Kidney epithelial cell (primary cell): ENCODE measurements at regions not wholly inside any gene's neighbourhood (a gene's known extent, or its start where the extent isn't known, plus 50 kb on each side); places are given as distances from the start of the nearest gene placed in this dataset.

Source experiments
- DNase-seq: peaks from one replicate; pipeline ENCODE4 v3.0.0-alpha.2; 2010; ENCODE audit warnings: low read depth
- H3K27me3 ChIP-seq: 2 replicates; pipeline ENCODE4 v1.6.0; 2011; ENCODE audit warnings: low read length; ENCODE audit not compliant: control insufficient read depth, insufficient read depth
- H3K36me3 ChIP-seq: 2 replicates; pipeline ENCODE4 v1.5.1; 2011; ENCODE audit warnings: low read length; ENCODE audit not compliant: control insufficient read depth, insufficient read depth
- H3K4me3 ChIP-seq: 2 replicates; pipeline ENCODE4 v1.5.1; 2011; ENCODE audit warnings: low read depth, mild to moderate bottlenecking, control low read depth, low read length
- CTCF ChIP-seq: IDR thresholded peaks from 2 replicates; pipeline ENCODE4 v1.5.1; 2011; ENCODE audit warnings: mild to moderate bottlenecking, moderate library complexity, low read length, control low read depth, inconsistent platforms; ENCODE audit not compliant: insufficient read depth, poor library complexity, severe bottlenecking

DNA sequence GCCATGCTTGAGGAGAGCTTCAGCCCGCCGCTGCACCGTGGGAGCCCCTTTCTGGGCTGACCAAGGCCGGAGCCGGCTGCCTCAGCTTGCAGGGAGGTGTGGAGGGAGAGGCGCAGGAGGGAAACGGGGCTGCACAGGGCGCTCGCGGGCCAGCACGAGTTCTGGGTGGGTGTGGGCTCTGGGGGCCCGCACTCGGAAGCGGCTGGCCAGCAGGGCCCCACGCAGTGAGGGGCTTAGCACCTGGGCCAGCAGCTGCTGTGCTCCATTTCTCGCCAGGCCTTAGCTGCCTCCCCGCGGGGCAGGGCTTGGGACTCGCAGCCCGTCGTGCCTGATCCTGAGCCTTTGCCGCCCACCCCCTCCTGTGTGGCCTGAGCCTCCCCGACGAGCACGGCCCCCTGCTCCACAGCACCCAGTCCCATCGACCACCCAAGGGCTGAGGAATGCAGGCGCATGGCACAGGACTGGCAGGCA is 1554.0 kb downstream of the KCNT2 start:
- no peak for DNase-seq
- TF ChIP-seq CTCF, result no peak
- no peaks in the 10 kb centered on the region for H3K27me3 ChIP-seq
- no peak overlapping the region for H3K4me3 ChIP-seq
- no peaks in the 10 kb centered on the region for H3K36me3 ChIP-seq

- no peak for TF ChIP-seq CTCF
- H3K4me3 ChIP-seq, result no peak overlapping the region
- H3K36me3 ChIP-seq, result no peaks in the 10 kb centered on the region
- H3K27me3 ChIP-seq, result no peaks in the 10 kb centered on the region
- DNase-seq, result no peak
Observed at GRCh38 chr1:195053478-195053877, 1554.8 kb downstream of the KCNT2 start.

DNA sequence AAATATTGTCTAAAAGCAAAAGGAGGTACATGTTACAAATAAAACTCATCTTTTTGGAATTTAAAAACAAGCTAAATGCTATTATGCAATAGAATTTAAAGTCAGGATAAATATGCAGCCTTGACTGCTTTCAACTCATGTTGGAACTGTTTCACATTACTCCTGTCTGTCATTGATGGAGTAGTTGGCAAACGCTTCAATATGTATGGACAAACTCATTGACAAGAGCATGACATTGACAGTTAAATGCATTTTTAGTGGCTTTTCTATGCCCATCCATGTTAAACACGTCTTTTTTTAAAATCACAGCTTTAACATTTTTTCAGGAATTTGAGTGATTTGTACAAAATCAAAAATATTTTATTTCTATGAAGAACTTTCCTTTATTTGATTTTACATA is 1560.5 kb downstream of the KCNT2 start:
- Histone ChIP-seq H3K36me3 (no peaks in the 10 kb centered on the region), H3K4me3 (no peak overlapping the region), H3K27me3 (no peaks in the 10 kb centered on the region)
- no peak for DNase-seq
- TF ChIP-seq CTCF, result no peak

GRCh38 chr1:195045072-195045471 is 1563.2 kb downstream of the KCNT2 start:
- Histone ChIP-seq H3K4me3 (no peak overlapping the region), H3K27me3 (no peaks in the 10 kb centered on the region), H3K36me3 (no peaks in the 10 kb centered on the region)
- no peak for TF ChIP-seq CTCF
- no peak for DNase-seq

GRCh38 chr1:195030793-195031192 is 1577.4 kb downstream of the KCNT2 start:
- TF ChIP-seq CTCF, result no peak
- DNase-seq, result no peak
- Histone ChIP-seq H3K4me3 (no peak overlapping the region), H3K36me3 (no peaks in the 10 kb centered on the region), H3K27me3 (no peaks in the 10 kb centered on the region)

DNA sequence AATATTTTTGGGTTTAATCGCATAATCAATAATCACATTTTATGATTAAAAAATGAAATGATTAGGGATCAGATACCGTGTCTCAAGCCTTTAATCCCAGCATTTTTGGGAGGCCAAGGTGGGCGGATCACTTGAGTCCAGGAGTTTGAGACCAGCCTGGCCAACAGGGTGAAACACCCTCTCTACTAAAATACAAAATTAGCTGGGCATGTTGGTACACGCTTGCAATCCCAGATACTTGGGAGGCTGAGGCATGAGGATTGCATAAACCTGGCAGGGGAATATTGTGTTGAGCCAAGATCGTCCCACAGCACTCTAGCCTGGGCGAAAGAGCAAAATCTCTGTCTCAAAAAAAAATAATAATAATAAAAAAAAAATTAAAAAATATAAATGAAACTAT is 1581.4 kb downstream of the KCNT2 start:
- H3K36me3 ChIP-seq, result no peaks in the 10 kb centered on the region
- TF ChIP-seq CTCF, result no peak

More for the DNA sequence above, 1581.4 kb downstream of the KCNT2 start:
- Histone ChIP-seq H3K27me3 (no peaks in the 10 kb centered on the region), H3K4me3 (no peak overlapping the region)
- DNase-seq, result no peak
